ENCODE measurements at regions not wholly inside any gene's neighbourhood (a gene's known extent, or its start where the extent isn't known, plus 50 kb on each side); places are given as distances from the start of the nearest gene placed in this dataset.

- TF ChIP-seq POLR2A (IDR thresholded peaks at IDR 0.05), result no peak
- TF ChIP-seq, protein P1, sequence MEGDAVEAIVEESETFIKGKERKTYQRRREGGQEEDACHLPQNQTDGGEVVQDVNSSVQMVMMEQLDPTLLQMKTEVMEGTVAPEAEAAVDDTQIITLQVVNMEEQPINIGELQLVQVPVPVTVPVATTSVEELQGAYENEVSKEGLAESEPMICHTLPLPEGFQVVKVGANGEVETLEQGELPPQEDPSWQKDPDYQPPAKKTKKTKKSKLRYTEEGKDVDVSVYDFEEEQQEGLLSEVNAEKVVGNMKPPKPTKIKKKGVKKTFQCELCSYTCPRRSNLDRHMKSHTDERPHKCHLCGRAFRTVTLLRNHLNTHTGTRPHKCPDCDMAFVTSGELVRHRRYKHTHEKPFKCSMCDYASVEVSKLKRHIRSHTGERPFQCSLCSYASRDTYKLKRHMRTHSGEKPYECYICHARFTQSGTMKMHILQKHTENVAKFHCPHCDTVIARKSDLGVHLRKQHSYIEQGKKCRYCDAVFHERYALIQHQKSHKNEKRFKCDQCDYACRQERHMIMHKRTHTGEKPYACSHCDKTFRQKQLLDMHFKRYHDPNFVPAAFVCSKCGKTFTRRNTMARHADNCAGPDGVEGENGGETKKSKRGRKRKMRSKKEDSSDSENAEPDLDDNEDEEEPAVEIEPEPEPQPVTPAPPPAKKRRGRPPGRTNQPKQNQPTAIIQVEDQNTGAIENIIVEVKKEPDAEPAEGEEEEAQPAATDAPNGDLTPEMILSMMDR (IDR thresholded peaks at IDR 0.05), result no peak
These were observed 167.5 kb upstream of the MEOX2 start for GRCh38 chr7:15853832-15854470.

All from tibial nerve (tissue), 3 donors.